Stromal cell of bone marrow (primary cell): ENCODE measurements at regions not wholly inside any gene's neighbourhood (a gene's known extent, or its start where the extent isn't known, plus 50 kb on each side); places are given as distances from the start of the nearest gene placed in this dataset.

ENCODE experiments used
- DNase-seq: peaks from one replicate; pipeline ENCODE4 v3.0.0-alpha.2; 2012; ENCODE audit warnings: low read depth

- DNase-seq: no peak
Observed at GRCh38 chrY:26408671-26409328, 786.9 kb downstream of the CDY1 start.

GRCh38 chrY:26409329-26409712, 787.4 kb downstream of the CDY1 start:
- no peak for DNase-seq
